Activated naive CD8-positive, alpha-beta T cell treated with anti-CD3 and anti-CD28 coated beads for 36 hours (primary cell): ENCODE measurements at regions not wholly inside any gene's neighbourhood (a gene's known extent, or its start where the extent isn't known, plus 50 kb on each side); places are given as distances from the start of the nearest gene placed in this dataset.

Experiments
- DNase-seq: peaks from one replicate; pipeline ENCODE4 v3.0.0; 2021
- H3K27ac Mint-ChIP-seq: one replicate; pipeline ENCODE4 v1.8.0; 2022; ENCODE audit warnings: mild to moderate bottlenecking, moderate library complexity, mixed read lengths
- H3K27me3 Mint-ChIP-seq: one replicate; pipeline ENCODE4 v1.8.0; 2022; ENCODE audit warnings: mild to moderate bottlenecking, mixed read lengths
- H3K36me3 Mint-ChIP-seq: one replicate; pipeline ENCODE4 v1.8.0; 2021; ENCODE audit warnings: mild to moderate bottlenecking, mixed read lengths
- H3K4me1 Mint-ChIP-seq: one replicate; pipeline ENCODE4 v1.8.0; 2021; ENCODE audit warnings: mixed read lengths
- H3K4me3 Mint-ChIP-seq: one replicate; pipeline ENCODE4 v1.8.0; 2022; ENCODE audit warnings: mild to moderate bottlenecking, moderate library complexity, mixed read lengths
- H3K9me3 Mint-ChIP-seq: one replicate; pipeline ENCODE4 v1.8.0; 2022; ENCODE audit warnings: mixed read lengths

GRCh38 chr9:90559075-90560073 lies 83.2 kb downstream of the DIRAS2 start:
- DNase-seq: no peak
- Mint-ChIP-seq H3K27me3 (no peaks in the 10 kb centered on the region), H3K4me3 (no peak overlapping the region), H3K36me3 (no peaks in the 10 kb centered on the region), H3K27ac (no peak overlapping the region), H3K9me3 (no peaks in the 10 kb centered on the region), H3K4me1 (no peaks in the 10 kb centered on the region)
